GM23338 (cell line): ENCODE measurements at regions not wholly inside any gene's neighbourhood (a gene's known extent, or its start where the extent isn't known, plus 50 kb on each side); places are given as distances from the start of the nearest gene placed in this dataset.

Experiments used
- ATAC-seq: fragments of 200-7000 bp; cut with Tn5 transposase; 3 replicates; pipeline ENCODE4 v1.9.1; 2020
- DNase-seq: peaks from one replicate; pipeline ENCODE4 v3.0.0-alpha.2; 2015; ENCODE audit warnings: low spot score
- H2AFZ ChIP-seq: fragments of 200-600 bp; sonication (generic); 2 replicates; pipeline ENCODE4 v1.8.0; 2016; ENCODE audit warnings: antibody characterized with exemption, mild to moderate bottlenecking, moderate library complexity
- H3F3A ChIP-seq: fragments of 200-600 bp; sonication (generic); replicated peaks from 2 replicates; pipeline ENCODE4 v1.8.0; 2017; ENCODE audit warnings: antibody characterized with exemption, mixed run types, low read depth
- H3K27ac ChIP-seq: fragments of 200-600 bp; sonication (generic); 2 replicates; pipeline ENCODE4 v1.6.1; 2016; ENCODE audit warnings: low read depth
- H3K27me3 ChIP-seq: fragments of 200-600 bp; sonication (generic); 2 replicates; pipeline ENCODE4 v1.8.0; 2016; ENCODE audit warnings: mild to moderate bottlenecking, mixed run types, moderate library complexity; ENCODE audit not compliant: insufficient read depth
- H3K36me3 ChIP-seq: fragments of 200-600 bp; sonication (generic); 2 replicates; pipeline ENCODE4 v1.8.0; 2016; ENCODE audit warnings: mild to moderate bottlenecking; ENCODE audit not compliant: insufficient read depth
- H3K4me1 ChIP-seq: fragments of 200-600 bp; sonication (generic); 2 replicates; pipeline ENCODE4 v1.8.0; 2016; ENCODE audit warnings: mild to moderate bottlenecking, moderate library complexity; ENCODE audit not compliant: insufficient read depth
- H3K4me2 ChIP-seq: fragments of 200-600 bp; sonication (generic); 2 replicates; pipeline ENCODE4 v1.7.1; 2017; ENCODE audit warnings: mixed run types
- H3K4me3 ChIP-seq: fragments of 200-600 bp; sonication (generic); 2 replicates; pipeline ENCODE4 v1.6.1; 2016; ENCODE audit warnings: mixed run types
- H3K79me2 ChIP-seq: fragments of 200-600 bp; sonication (generic); replicated peaks from 2 replicates; pipeline ENCODE4 v1.8.0; 2017; ENCODE audit warnings: mild to moderate bottlenecking; ENCODE audit not compliant: insufficient read depth
- H3K9me2 ChIP-seq: fragments of 200-600 bp; sonication (generic); 2 replicates; pipeline ENCODE4 v1.8.0; 2017; ENCODE audit not compliant: insufficient read depth
- H4K20me1 ChIP-seq: fragments of 200-600 bp; sonication (generic); replicated peaks from 2 replicates; pipeline ENCODE4 v1.8.0; 2017; ENCODE audit warnings: mild to moderate bottlenecking; ENCODE audit not compliant: insufficient read depth
- H3K27ac Mint-ChIP-seq: 2 replicates; pipeline ENCODE4 v1.8.0; 2020; ENCODE audit warnings: inconsistent platforms, mild to moderate bottlenecking, moderate library complexity, mixed read lengths
- H3K27me3 Mint-ChIP-seq: 3 replicates; pipeline ENCODE4 v1.8.0; 2022; ENCODE audit warnings: low read depth, mild to moderate bottlenecking, moderate library complexity, mixed read lengths, inconsistent platforms; ENCODE audit not compliant: insufficient read depth, poor library complexity
- H3K36me3 Mint-ChIP-seq: 3 replicates; pipeline ENCODE4 v1.8.0; 2021; ENCODE audit warnings: low read depth, mild to moderate bottlenecking, inconsistent platforms, moderate library complexity, mixed read lengths
- H3K4me1 Mint-ChIP-seq: 3 replicates; pipeline ENCODE4 v1.8.0; 2020; ENCODE audit warnings: mild to moderate bottlenecking, inconsistent platforms, mixed read lengths
- H3K4me3 Mint-ChIP-seq: 3 replicates; pipeline ENCODE4 v1.8.0; 2021; ENCODE audit warnings: moderate library complexity, mild to moderate bottlenecking, inconsistent platforms, mixed read lengths
- H3K9me3 Mint-ChIP-seq: 3 replicates; pipeline ENCODE4 v1.8.0; 2020; ENCODE audit warnings: moderate library complexity, mild to moderate bottlenecking, inconsistent platforms, mixed read lengths
- CREB1 ChIP-seq: fragments of 250-450 bp; sonication (Bioruptor Pico); IDR thresholded peaks from 2 replicates; pipeline ENCODE4 v1.5.0; 2020; ENCODE audit warnings: low read depth, mild to moderate bottlenecking, moderate library complexity
- CTCF ChIP-seq, 2 experiments: fragments of 200-600 bp in 1 of 2; sonication (generic) in 1 of 2; conservative IDR thresholded peaks; 2 replicates each; pipeline versions ENCODE4 v1.5.1 to v1.6.1; 2016 to 2017; ENCODE audit warnings: antibody characterized with exemption in 2 of 2, low read depth in 2 of 2, mild to moderate bottlenecking in 2 of 2, moderate library complexity in 1 of 2
- ETS1 ChIP-seq: IDR thresholded peaks from 2 replicates; pipeline ENCODE4 v1.6.1; 2016; ENCODE audit warnings: antibody characterized with exemption
- EZH2phosphoT487 ChIP-seq: fragments of 200-600 bp; sonication (generic); IDR thresholded peaks from one replicate; pipeline ENCODE4 v1.8.1; 2018; ENCODE audit warnings: antibody characterized with exemption; ENCODE audit not compliant: unreplicated experiment
- JUNB ChIP-seq: IDR thresholded peaks from one replicate; pipeline ENCODE4 v1.6.1; 2016; ENCODE audit warnings: antibody characterized with exemption; ENCODE audit not compliant: unreplicated experiment
- NANOG ChIP-seq: IDR thresholded peaks from 2 replicates; pipeline ENCODE4 v1.6.1; 2016; ENCODE audit warnings: antibody characterized with exemption, borderline replicate concordance
- POLR2AphosphoS5 ChIP-seq: IDR thresholded peaks from 2 replicates; pipeline ENCODE4 v1.6.1; 2016; ENCODE audit warnings: antibody characterized with exemption, low read depth
- REST ChIP-seq: IDR thresholded peaks from one replicate; pipeline ENCODE4 v1.6.1; 2018; ENCODE audit warnings: antibody characterized with exemption; ENCODE audit not compliant: unreplicated experiment
- STAT1 ChIP-seq: IDR thresholded peaks from one replicate; pipeline ENCODE4 v1.6.1; 2016; ENCODE audit warnings: antibody characterized with exemption; ENCODE audit not compliant: unreplicated experiment
- ZNF114 ChIP-seq: fragments of 250-450 bp; sonication (Bioruptor Pico); IDR thresholded peaks from 2 replicates; pipeline ENCODE4 v1.5.0; 2020; ENCODE audit warnings: mild to moderate bottlenecking, moderate library complexity
- ZNF462 ChIP-seq: fragments of 250-450 bp; sonication (Bioruptor Pico); IDR thresholded peaks from 2 replicates; pipeline ENCODE4 v1.5.0; 2020; ENCODE audit warnings: mild to moderate bottlenecking, moderate library complexity

GRCh38 chr2:236809716-236810115, 240.1 kb downstream of the ACKR3 start:
- Histone ChIP-seq H3K27me3 (no peaks in the 10 kb centered on the region), H3K4me3 (no peak overlapping the region), H3K79me2 (no peaks in the 10 kb centered on the region), H3F3A (no peaks in the 10 kb centered on the region), H4K20me1 (no peaks in the 10 kb centered on the region), H3K9me2 (peaks cover 4% of the 10 kb centered on the region; the same call in 1 of the 2 replicates), H3K27ac (no peak overlapping the region), H3K4me2 (no peak overlapping the region), H2AFZ (no peak overlapping the region), H3K4me1 (no peaks in the 10 kb centered on the region), H3K36me3 (no peaks in the 10 kb centered on the region)
- Mint-ChIP-seq H3K36me3 (peaks cover 30% of the 10 kb centered on the region), H3K4me3 (no peak overlapping the region), H3K4me1 (no peaks in the 10 kb centered on the region; the same call in 2 of the 3 replicates), H3K27me3 (peaks cover 5% of the 10 kb centered on the region), H3K27ac (no peak overlapping the region), H3K9me3 (peaks cover 41% of the 10 kb centered on the region)
- no peak for TF ChIP-seq CTCF (conservative IDR thresholded peaks at IDR 0.05; ENCODE audit: low read depth in 2 of 2)
- TF ChIP-seq ZNF462 (CRISPR knock-in tag) = no peak
- TF ChIP-seq STAT1 = no peak
- TF ChIP-seq NANOG = no peak
- TF ChIP-seq JUNB = no peak
- TF ChIP-seq EZH2phosphoT487 = no peak
- TF ChIP-seq REST = no peak
- TF ChIP-seq ZNF114 (CRISPR knock-in tag) = no peak
- no peak for TF ChIP-seq POLR2AphosphoS5
- no peak for TF ChIP-seq ETS1
- TF ChIP-seq CREB1 (CRISPR knock-in tag) = no peak
- DNase-seq = no peak
- ATAC-seq = no peak
